ENCODE measurements at regions not wholly inside any gene's neighbourhood (a gene's known extent, or its start where the extent isn't known, plus 50 kb on each side); places are given as distances from the start of the nearest gene placed in this dataset.

- POLR2A ChIA-PET, result interaction anchor here (0.7 kb wide), 1 partner anchor 73 kb away, joined by 5 read pairs; no protein-coding TSS in a partner anchor
- CTCF ChIA-PET, result interaction anchor here (0.6 to 4.3 kb wide), 5 partner anchors 14 to 188 kb away, joined by 3 to 65 read pairs (median 3); partner anchors contain the start of gene RNF24
These were observed 61.6 kb upstream of the SMOX start for GRCh38 chr20:4086771-4087687.

More at GRCh38 chr20:4086771-4087687, 61.6 kb upstream of the SMOX start:
- Histone ChIP-seq H3K36me3 (ENCODE audit: control insufficient read depth in 2 of 2, insufficient read depth in 1 of 2, low read length in 2 of 2) (no peaks in the 10 kb centered on the region), H3K4me1 (ENCODE audit: control insufficient read depth, insufficient read depth, low read length) (peaks cover 4% of the 10 kb centered on the region; the same call in 1 of the 2 replicates), H3K27ac (ENCODE audit: extremely low read depth, low read depth, low read length) (no peak overlapping the region), H3K4me3 (ENCODE audit: low read depth, low read length) (no peak overlapping the region), H3K9me3 (ENCODE audit: control insufficient read depth, insufficient read depth, low read depth, low read length) (no peaks in the 10 kb centered on the region)
- TF ChIP-seq HIC1 (tag by site-specific recombination; IDR thresholded peaks at IDR 0.05) (no peak), ZNF239 (tag by site-specific recombination; IDR thresholded peaks at IDR 0.05) (no peak), ZNF138 (tag by site-specific recombination; IDR thresholded peaks at IDR 0.05; ENCODE audit: borderline replicate concordance) (no peak), ZBTB11 (tag by site-specific recombination; conservative IDR thresholded peaks at IDR 0.05; ENCODE audit: low read depth) (no peak), ZNF626 (tag by site-specific recombination; IDR thresholded peaks at IDR 0.05) (no peak), ZNF426 (tag by site-specific recombination; IDR thresholded peaks at IDR 0.05) (no peak), ZBTB49 (tag by site-specific recombination; IDR thresholded peaks at IDR 0.05; ENCODE audit: low read depth) (no peak), PRDM2 (tag by site-specific recombination; IDR thresholded peaks at IDR 0.05; ENCODE audit: borderline replicate concordance) (no peak), MYNN (tag by site-specific recombination; IDR thresholded peaks at IDR 0.05; ENCODE audit: borderline replicate concordance) (no peak), SETDB1 (IDR thresholded peaks at IDR 0.05; ENCODE audit: insufficient read length, low read length) (no peak), ZNF114 (tag by site-specific recombination; IDR thresholded peaks at IDR 0.05) (no peak), ZNF768 (tag by site-specific recombination; IDR thresholded peaks at IDR 0.05) (no peak), ZNF837 (tag by site-specific recombination; IDR thresholded peaks at IDR 0.05) (no peak), ZBTB48 (tag by site-specific recombination; IDR thresholded peaks at IDR 0.05) (no peak), ZNF585B (tag by site-specific recombination; IDR thresholded peaks at IDR 0.05) (no peak), KLF10 (tag by site-specific recombination; IDR thresholded peaks at IDR 0.05) (no peak)

Measured in HEK293 (cell line).